Liver (tissue), 8 donors: ENCODE measurements at regions not wholly inside any gene's neighbourhood (a gene's known extent, or its start where the extent isn't known, plus 50 kb on each side); places are given as distances from the start of the nearest gene placed in this dataset.

ENCODE experiments used
- DNase-seq: peaks from one replicate; pipeline ENCODE4 v3.0.0-alpha.2; 2017; ENCODE audit warnings: low spot score
- H3K27ac ChIP-seq, 2 donors: one replicate each; pipeline ENCODE4 v1.7.0; 2013; ENCODE audit warnings: inconsistent platforms in 2 of 2, low read length in 2 of 2, control low read depth in 1 of 2, low read depth in 1 of 2, mild to moderate bottlenecking in 1 of 2
- H3K27me3 ChIP-seq, 4 donors: one replicate each; pipeline versions ENCODE4 v1.6.1 to v1.7.0; 2013; ENCODE audit warnings: low read length in 3 of 4, inconsistent platforms in 1 of 4, mild to moderate bottlenecking in 1 of 4, moderate library complexity in 1 of 4; ENCODE audit not compliant: control insufficient read depth in 4 of 4, insufficient read depth in 4 of 4
- H3K36me3 ChIP-seq, 4 donors: one replicate each; pipeline versions ENCODE4 v1.6.1 to v1.7.0; 2013; ENCODE audit warnings: low read length in 3 of 4, mild to moderate bottlenecking in 3 of 4, low read depth in 1 of 4, moderate library complexity in 1 of 4; ENCODE audit not compliant: control insufficient read depth in 4 of 4, insufficient read depth in 3 of 4
- H3K4me1 ChIP-seq, 4 donors: one replicate each; pipeline versions ENCODE4 v1.6.1 to v1.7.0; 2013; ENCODE audit warnings: low read length in 3 of 4, mild to moderate bottlenecking in 3 of 4, moderate library complexity in 1 of 4; ENCODE audit not compliant: control insufficient read depth in 4 of 4, insufficient read depth in 4 of 4
- H3K4me3 ChIP-seq, 3 donors: one replicate each; pipeline versions ENCODE4 v1.6.1 to v1.7.0; 2013; ENCODE audit warnings: low read length in 3 of 3, control low read depth in 1 of 3, low read depth in 1 of 3, mild to moderate bottlenecking in 1 of 3
- H3K9ac ChIP-seq, 2 donors: one replicate each; pipeline ENCODE4 v1.7.0; 2013; ENCODE audit warnings: low read length in 2 of 2, mild to moderate bottlenecking in 2 of 2, moderate library complexity in 2 of 2, control low read depth in 1 of 2, low read depth in 1 of 2
- H3K9me3 ChIP-seq, 4 donors: one replicate each; pipeline versions ENCODE4 v1.6.1 to v1.7.0; 2013; ENCODE audit warnings: low read length in 3 of 4; ENCODE audit not compliant: control insufficient read depth in 4 of 4
- CTCF ChIP-seq: fragments of 150-350 bp; IDR thresholded peaks from 2 replicates; pipeline ENCODE4 v1.5.1; 2017; ENCODE audit warnings: improper control_type of control experiment, low read depth, low read length; ENCODE audit not compliant: missing input control
- FOXA1 ChIP-seq: IDR thresholded peaks from 2 replicates; pipeline ENCODE4 v1.6.1; 2016; ENCODE audit warnings: antibody characterized with exemption
- FOXA2 ChIP-seq: IDR thresholded peaks from 2 replicates; pipeline ENCODE4 v1.6.1; 2016; ENCODE audit warnings: antibody characterized with exemption
- GABPA ChIP-seq, 2 donors: IDR thresholded peaks in 1 of 2; conservative IDR thresholded peaks in 1 of 2; 2 replicates each; pipeline ENCODE4 v1.6.1; 2016; ENCODE audit warnings: antibody characterized with exemption in 2 of 2, mild to moderate bottlenecking in 1 of 2, moderate library complexity in 1 of 2
- HNF4A ChIP-seq, 2 donors: conservative IDR thresholded peaks; 2 replicates each; pipeline ENCODE4 v1.6.1; 2016; ENCODE audit warnings: antibody characterized with exemption in 2 of 2, mild to moderate bottlenecking in 2 of 2
- HNF4G ChIP-seq: IDR thresholded peaks from 2 replicates; pipeline ENCODE4 v1.6.1; 2016; ENCODE audit warnings: antibody characterized with exemption
- JUND ChIP-seq, 2 donors: IDR thresholded peaks; 2 replicates each; pipeline ENCODE4 v1.6.1; 2016; ENCODE audit warnings: antibody characterized with exemption in 2 of 2
- MAX ChIP-seq: IDR thresholded peaks from 2 replicates; pipeline ENCODE4 v1.6.1; 2016; ENCODE audit warnings: antibody characterized with exemption
- NR2F2 ChIP-seq: IDR thresholded peaks from 2 replicates; pipeline ENCODE4 v1.6.1; 2016; ENCODE audit warnings: antibody characterized with exemption
- RAD21 ChIP-seq, 2 donors: IDR thresholded peaks; 2 replicates each; pipeline ENCODE4 v1.6.1; 2016; ENCODE audit warnings: antibody characterized with exemption in 2 of 2, mild to moderate bottlenecking in 2 of 2
- SP1 ChIP-seq: IDR thresholded peaks from 2 replicates; pipeline ENCODE4 v1.6.1; 2018; ENCODE audit warnings: antibody characterized with exemption, mild to moderate bottlenecking
- YY1 ChIP-seq: IDR thresholded peaks from 2 replicates; pipeline ENCODE4 v1.6.1; 2016; ENCODE audit warnings: antibody characterized with exemption, mild to moderate bottlenecking
- ZBTB33 ChIP-seq: IDR thresholded peaks from 2 replicates; pipeline ENCODE4 v1.6.1; 2016; ENCODE audit warnings: antibody characterized with exemption
- WGBS: extraction: QIAGEN DNeasy Blood & Tissue Kit; methylation state at CpG from one replicate; pipeline ENCODE4 v1.1.7; 2013; 5-methylcytosine and 5-hydroxymethylcytosine counted together
- TF ChIP-seq, protein P1 (sequence below): IDR thresholded peaks from 2 replicates; pipeline ENCODE4 v1.6.1; 2016; ENCODE audit warnings: antibody characterized with exemption
- donor health status: healthy.
- donor health status: healthy.
- donor health status: healthy.
- donor health status: healthy.
- donor health status: healthy.

- TF ChIP-seq, protein P1, sequence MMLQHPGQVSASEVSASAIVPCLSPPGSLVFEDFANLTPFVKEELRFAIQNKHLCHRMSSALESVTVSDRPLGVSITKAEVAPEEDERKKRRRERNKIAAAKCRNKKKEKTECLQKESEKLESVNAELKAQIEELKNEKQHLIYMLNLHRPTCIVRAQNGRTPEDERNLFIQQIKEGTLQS: no peak
- TF ChIP-seq FOXA2 (no peak), HNF4G (no peak)
Measured at GRCh38 chr12:125890971-125891370, 825.7 kb downstream of the AACS start (continued).

- Histone ChIP-seq H3K27ac (no peak overlapping the region), H3K36me3 (no peaks in the 10 kb centered on the region), H3K9ac (no peak overlapping the region), H3K27me3 (peaks cover 0 to 4% (median 0%) of the 10 kb centered on the region in 4 donors), H3K4me3 (no peak overlapping the region), H3K4me1 (no peaks in the 10 kb centered on the region), H3K9me3 (peaks cover 0 to 2% (median 0%) of the 10 kb centered on the region in 4 donors)
- TF ChIP-seq SP1 (no peak), NR2F2 (no peak), FOXA2 (no peak), JUND (IDR thresholded peaks at IDR 0.05) (no peak), ZBTB33 (no peak), CTCF (no peak), GABPA (IDR thresholded peaks at IDR 0.05 in 1 of 2, conservative IDR thresholded peaks at IDR 0.05 in 1 of 2) (no peak)
- TF ChIP-seq, protein P1: no peak
- WGBS: 87% methylated on average over 1 of the region's 1 CpG
- no peak for DNase-seq
Measured at GRCh38 chr12:125892276-125892675, 827.0 kb downstream of the AACS start.

- no peaks in the 10 kb centered on the region for H3K9me3 ChIP-seq
- no peaks in the 10 kb centered on the region for H3K36me3 ChIP-seq
- H3K9ac ChIP-seq: no peak overlapping the region
- no peak overlapping the region for H3K4me3 ChIP-seq
- TF ChIP-seq HNF4A (conservative IDR thresholded peaks at IDR 0.05) (no peak), RAD21 (IDR thresholded peaks at IDR 0.05) (no peak), SP1 (no peak), CTCF (no peak), FOXA1 (no peak), MAX (no peak), FOXA2 (no peak), YY1 (no peak), JUND (IDR thresholded peaks at IDR 0.05) (no peak), HNF4G (no peak)
- TF ChIP-seq, protein P1: no peak
- no peak overlapping the region for H3K27ac ChIP-seq
- 91% methylated on average over 2 of the region's 2 CpGs for WGBS
- no peaks in the 10 kb centered on the region for H3K27me3 ChIP-seq
- DNase-seq: no peak
- H3K4me1 ChIP-seq: no peaks in the 10 kb centered on the region
Measured at GRCh38 chr12:125902991-125903390, 837.8 kb downstream of the AACS start.
